ENCODE measurements at regions not wholly inside any gene's neighbourhood (a gene's known extent, or its start where the extent isn't known, plus 50 kb on each side); places are given as distances from the start of the nearest gene placed in this dataset.

GRCh38 chr12:98127336-98127679 is 388.1 kb upstream of the TMPO start:
- 40 to 52% (median 46%) methylated on average over 3 of the region's 3 CpGs for WGBS, 5 donors
- peak in 1 of 2 donors; percentile 9 for DNase-seq
- peaks cover 0 to 12% (median 3%) of the 10 kb centered on the region in 4 donors for H3K4me1 ChIP-seq
- H3K27me3 ChIP-seq, result no peaks in the 10 kb centered on the region
- no peaks in the 10 kb centered on the region for H3K36me3 ChIP-seq
- TF ChIP-seq CTCF (IDR thresholded peaks at IDR 0.05), result no peak
- no peak for TF ChIP-seq POLR2AphosphoS5 (IDR thresholded peaks at IDR 0.05)
- no peak for TF ChIP-seq POLR2A (IDR thresholded peaks at IDR 0.05)
- TF ChIP-seq EP300 (IDR thresholded peaks at IDR 0.05), result no peak
- H3K9me3 ChIP-seq, result no peaks in the 10 kb centered on the region
- no peak overlapping the region for H3K27ac ChIP-seq
- H3K4me3 ChIP-seq, result no peak overlapping the region
- intact Hi-C loops (cut with DNase I; ENCODE audit: low total_unique reads), result no loop called here

- Histone ChIP-seq H3K4me1 (peaks cover 0 to 8% (median 2%) of the 10 kb centered on the region in 4 donors), H3K4me3 (no peak overlapping the region), H3K36me3 (no peaks in the 10 kb centered on the region), H3K27ac (no peak overlapping the region), H3K27me3 (no peaks in the 10 kb centered on the region), H3K9me3 (no peaks in the 10 kb centered on the region)
- no peak for DNase-seq
- intact Hi-C loops (cut with DNase I; ENCODE audit: low total_unique reads), result no loop called here
- TF ChIP-seq POLR2A (IDR thresholded peaks at IDR 0.05), result no peak
- no peak for TF ChIP-seq EP300 (IDR thresholded peaks at IDR 0.05)
- TF ChIP-seq POLR2AphosphoS5 (IDR thresholded peaks at IDR 0.05), result no peak
- no peak for TF ChIP-seq CTCF (IDR thresholded peaks at IDR 0.05)
These were observed 387.5 kb upstream of the TMPO start for GRCh38 chr12:98127854-98128253.

GRCh38 chr12:98136544-98136943 is 378.8 kb upstream of the TMPO start:
- Histone ChIP-seq H3K27ac (no peak overlapping the region), H3K36me3 (no peaks in the 10 kb centered on the region), H3K4me3 (no peak overlapping the region), H3K4me1 (no peaks in the 10 kb centered on the region), H3K9me3 (no peaks in the 10 kb centered on the region), H3K27me3 (no peaks in the 10 kb centered on the region)
- intact Hi-C loops (cut with DNase I; ENCODE audit: low total_unique reads), result no loop called here
- no peak for DNase-seq
- no peak for TF ChIP-seq CTCF (IDR thresholded peaks at IDR 0.05)
- no peak for TF ChIP-seq POLR2AphosphoS5 (IDR thresholded peaks at IDR 0.05)
- no peak for TF ChIP-seq POLR2A (IDR thresholded peaks at IDR 0.05)
- TF ChIP-seq EP300 (IDR thresholded peaks at IDR 0.05), result no peak
- WGBS, 5 donors, result 26 to 36% (median 30%) methylated on average over 2 of the region's 2 CpGs

- no peaks in the 10 kb centered on the region for H3K9me3 ChIP-seq
- H3K4me1 ChIP-seq, result no peaks in the 10 kb centered on the region
- H3K27ac ChIP-seq, result no peak overlapping the region
- H3K36me3 ChIP-seq, result no peaks in the 10 kb centered on the region
- no peak overlapping the region for H3K4me3 ChIP-seq
- 45 to 67% (median 53%) methylated on average over 1 of the region's 1 CpG for WGBS, 5 donors
- no peaks in the 10 kb centered on the region for H3K27me3 ChIP-seq
- TF ChIP-seq CTCF (IDR thresholded peaks at IDR 0.05) (no peak), POLR2AphosphoS5 (IDR thresholded peaks at IDR 0.05) (no peak), EP300 (IDR thresholded peaks at IDR 0.05) (no peak), POLR2A (IDR thresholded peaks at IDR 0.05) (no peak)
- DNase-seq, result no peak
- intact Hi-C loops (cut with DNase I; ENCODE audit: low total_unique reads), result no loop called here
These were observed 378.1 kb upstream of the TMPO start for GRCh38 chr12:98137278-98137677.

- Histone ChIP-seq H3K27ac (no peak overlapping the region), H3K4me1 (no peaks in the 10 kb centered on the region), H3K27me3 (no peaks in the 10 kb centered on the region), H3K36me3 (no peaks in the 10 kb centered on the region), H3K4me3 (no peak overlapping the region), H3K9me3 (no peaks in the 10 kb centered on the region)
- DNase-seq, result no peak
- TF ChIP-seq CTCF (IDR thresholded peaks at IDR 0.05) (no peak), EP300 (IDR thresholded peaks at IDR 0.05) (no peak), POLR2A (IDR thresholded peaks at IDR 0.05) (no peak), POLR2AphosphoS5 (IDR thresholded peaks at IDR 0.05) (no peak)
- intact Hi-C loops (cut with DNase I; ENCODE audit: low total_unique reads), result no loop called here
These were observed 370.4 kb upstream of the TMPO start for GRCh38 chr12:98144953-98145352.

Measured in stomach (tissue), 8 donors.